A204.1 (cell line): ENCODE measurements at regions not wholly inside any gene's neighbourhood (a gene's known extent, or its start where the extent isn't known, plus 50 kb on each side); places are given as distances from the start of the nearest gene placed in this dataset.
"Not testable (repeated sequence)": the region's sequence is repeated elsewhere in the genome, so short reads cannot be mapped to it uniquely, and the experiment has no call there.

Source experiments
- FAIRE-seq: peaks from 2 replicates; lab custom pipeline; 2012; peaks lifted over from hg19 to GRCh38; lab: Jason Lieb, UNC

- FAIRE-seq, result no peak
These were observed 239.4 kb upstream of the PDE3A start for GRCh38 chr12:20128928-20129327.

GRCh38 chr12:20132818-20133217 is 235.5 kb upstream of the PDE3A start:
- no peak for FAIRE-seq

GRCh38 chr12:20134652-20135051 is 233.7 kb upstream of the PDE3A start:
- no peak for FAIRE-seq

- FAIRE-seq, result no peak
These were observed 227.6 kb upstream of the PDE3A start for GRCh38 chr12:20140751-20141150.

GRCh38 chr12:20142316-20142715 is 226.0 kb upstream of the PDE3A start:
- no peak for FAIRE-seq

- no peak for FAIRE-seq
These were observed 225.4 kb upstream of the PDE3A start for GRCh38 chr12:20142956-20143355.

- no peak for FAIRE-seq
These were observed 224.0 kb upstream of the PDE3A start for GRCh38 chr12:20144341-20144740.

GRCh38 chr12:20148241-20148640 is 220.1 kb upstream of the PDE3A start:
- no peak for FAIRE-seq

- FAIRE-seq, result no peak
These were observed 217.4 kb upstream of the PDE3A start for GRCh38 chr12:20150835-20151422.

- FAIRE-seq, result no peak
These were observed 214.3 kb upstream of the PDE3A start for GRCh38 chr12:20154052-20154451.

GRCh38 chr12:20155374-20155773 is 213.0 kb upstream of the PDE3A start:
- no peak for FAIRE-seq

- FAIRE-seq, result not testable (repeated sequence)
These were observed 207.4 kb upstream of the PDE3A start for GRCh38 chr12:20160899-20161298.

- no peak for FAIRE-seq
These were observed 193.7 kb upstream of the PDE3A start for GRCh38 chr12:20174528-20175175.

- no peak for FAIRE-seq
These were observed 192.5 kb upstream of the PDE3A start for GRCh38 chr12:20175704-20176388.

- no peak for FAIRE-seq
These were observed 186.7 kb upstream of the PDE3A start for GRCh38 chr12:20181416-20182180.

- FAIRE-seq, result no peak
These were observed 184.8 kb upstream of the PDE3A start for GRCh38 chr12:20183563-20183962.

- no peak for FAIRE-seq
These were observed 183.8 kb upstream of the PDE3A start for GRCh38 chr12:20184514-20184913.

- no peak for FAIRE-seq
These were observed 180.9 kb upstream of the PDE3A start for GRCh38 chr12:20187456-20187855.

GRCh38 chr12:20188930-20189653 is 179.2 kb upstream of the PDE3A start:
- FAIRE-seq, result no peak

GRCh38 chr12:20189767-20190166 is 178.6 kb upstream of the PDE3A start:
- no peak for FAIRE-seq

- FAIRE-seq, result no peak
These were observed 174.2 kb upstream of the PDE3A start for GRCh38 chr12:20194171-20194570.

GRCh38 chr12:20196767-20197166 is 171.6 kb upstream of the PDE3A start:
- FAIRE-seq, result no peak
